HepG2 (cell line): ENCODE measurements at regions not wholly inside any gene's neighbourhood (a gene's known extent, or its start where the extent isn't known, plus 50 kb on each side); places are given as distances from the start of the nearest gene placed in this dataset.

Experiments
- ATAC-seq: fragments of 200-7000 bp; cut with Tn5 transposase; 3 replicates; pipeline ENCODE4 v1.9.1; 2020; ENCODE audit warnings: mild to moderate bottlenecking, moderate library complexity
- BruUV-seq: library from RNA; stranded (reverse); fragments of 400-500 nt; replicated peaks from 2 replicates; lab custom pipeline; 2021; lab: Mats Ljungman, UMichigan
- CTCF ChIA-PET: fragments of 300-600 bp; formaldehyde crosslinking; extraction: SDS; loops from one replicate; lab custom pipeline; 2021; ENCODE audit warnings: low total read pairs, inconsistent platforms, low intra/inter-chr PET ratio; lab: Yijun Ruan, JAX
- POLR2A ChIA-PET: fragments of 350-600 bp; sonication (Branson Sonifier 250); formaldehyde crosslinking; loops from one replicate; lab custom pipeline; 2020; ENCODE audit warnings: antibody characterized with exemption, inconsistent platforms; lab: Yijun Ruan, JAX
- DNase-seq: peaks from one replicate; pipeline ENCODE4 v3.0.0-alpha.2; 2015; ENCODE audit warnings: low spot score
- FAIRE-seq: peaks from 3 replicates; lab custom pipeline; 2011; peaks lifted over from hg19 to GRCh38; lab: Jason Lieb, UNC
- H2AFZ ChIP-seq: one replicate; pipeline ENCODE4 v1.6.1; 2011; ENCODE audit warnings: low read length, inconsistent platforms
- H3K27ac ChIP-seq: fragments of 300-600 bp; 3 replicates; pipeline ENCODE4 v1.8.0; 2011; ENCODE audit warnings: mixed run types, mild to moderate bottlenecking, mixed read lengths, low read length, inconsistent platforms; ENCODE audit not compliant: insufficient read depth; ENCODE audit errors: extremely low read length
- H3K27me3 ChIP-seq, 2 experiments: fragments of 200-600 bp in 1 of 2; 2 replicates in 1 of 2; 3 replicates in 1 of 2; pipeline versions ENCODE4 v1.6.0 to v1.8.0; 2011; ENCODE audit warnings: low read length in 2 of 2, mild to moderate bottlenecking in 2 of 2, moderate library complexity in 2 of 2, inconsistent platforms in 1 of 2; ENCODE audit not compliant: insufficient read depth in 2 of 2, control insufficient read depth in 1 of 2
- H3K36me3 ChIP-seq, 2 experiments: fragments of 200-600 bp in 1 of 2; replicated peaks in 1 of 2; 2 replicates in 1 of 2; 3 replicates in 1 of 2; pipeline versions ENCODE4 v1.5.1 to v1.8.0; 2011; ENCODE audit warnings: low read length in 2 of 2, inconsistent platforms in 1 of 2; ENCODE audit not compliant: insufficient read depth in 2 of 2, control insufficient read depth in 1 of 2
- H3K4me1 ChIP-seq: 2 replicates; pipeline ENCODE4 v1.5.1; 2012; ENCODE audit warnings: low read length, inconsistent platforms; ENCODE audit not compliant: insufficient read depth
- H3K4me2 ChIP-seq: 2 replicates; pipeline ENCODE4 v1.6.0; 2011; ENCODE audit warnings: low read depth, low read length, inconsistent platforms
- H3K4me3 ChIP-seq, 3 experiments: fragments of 200-600 bp in 1 of 3; sonication (generic), shearing (Covaris generic) in 1 of 3; replicated peaks in 1 of 3; 2 replicates each; pipeline ENCODE4 v1.5.1; 2011 to 2016; ENCODE audit warnings: low read length in 3 of 3, inconsistent platforms in 2 of 3, low read depth in 2 of 3, mild to moderate bottlenecking in 2 of 3, control low read depth in 1 of 3, mixed read lengths in 1 of 3; ENCODE audit not compliant: insufficient read depth in 1 of 3
- H3K79me2 ChIP-seq: one replicate; pipeline ENCODE4 v1.6.1; 2011; ENCODE audit warnings: low read length, inconsistent platforms; ENCODE audit not compliant: insufficient read depth
- H3K9ac ChIP-seq: 2 replicates; pipeline ENCODE4 v1.6.0; 2011; ENCODE audit warnings: mild to moderate bottlenecking, low read depth, low read length, inconsistent platforms; ENCODE audit not compliant: insufficient read depth
- H3K9me3 ChIP-seq: 2 replicates; pipeline ENCODE4 v1.5.1; 2012; ENCODE audit warnings: mild to moderate bottlenecking, low read length
- H4K20me1 ChIP-seq: 2 replicates; pipeline ENCODE4 v1.6.0; 2011; ENCODE audit warnings: inconsistent platforms, mild to moderate bottlenecking, low read length, moderate library complexity; ENCODE audit not compliant: insufficient read depth
- MAFK ChIP-seq, 2 experiments: IDR thresholded peaks in 1 of 2; conservative IDR thresholded peaks in 1 of 2; 2 replicates each; pipeline ENCODE4 v1.6.1; 2011; ENCODE audit warnings: improper control_type of control experiment in 2 of 2, low read length in 2 of 2
- WGBS: methylation state at CpG from one replicate; pipeline ENCODE4 v1.1.6; 2017; ENCODE audit warnings: low lambda C conversion rate; 5-methylcytosine and 5-hydroxymethylcytosine counted together
- in situ Hi-C: cut with HindIII; loops from 2 replicates; pipeline ENCODE4 v1.10.0; 2017; ENCODE audit warnings: low pct_unique_long_range_greater_than_20kb; ENCODE audit not compliant: extremely low pct_ligation_motif_present
- intact Hi-C: fragments of 100-400 bp; cut with micrococcal nuclease; formaldehyde crosslinking; loops from one replicate; pipeline ENCODE4 v1.10.0; 2022; ENCODE audit not compliant: unreplicated experiment
- TF ChIP-seq, protein P1 (sequence below): sonication (generic); formaldehyde crosslinking; IDR thresholded peaks from 2 replicates; pipeline ENCODE4 v1.4.0; 2020; ENCODE audit warnings: missing genetic modification reagents
- TF ChIP-seq, protein P2 (sequence below): sonication (generic); formaldehyde crosslinking; IDR thresholded peaks from 2 replicates; pipeline ENCODE4 v1.4.0; 2020; ENCODE audit warnings: missing genetic modification reagents
- TF ChIP-seq, protein P3 (sequence below): sonication (generic); formaldehyde crosslinking; IDR thresholded peaks from 2 replicates; pipeline ENCODE4 v1.4.0; 2020; ENCODE audit warnings: mild to moderate bottlenecking, missing genetic modification reagents
- TF ChIP-seq, protein P4 (sequence below): sonication (generic); formaldehyde crosslinking; IDR thresholded peaks from 2 replicates; pipeline ENCODE4 v1.5.1; 2020; ENCODE audit warnings: mild to moderate bottlenecking, missing genetic modification reagents, moderate library complexity

DNA sequence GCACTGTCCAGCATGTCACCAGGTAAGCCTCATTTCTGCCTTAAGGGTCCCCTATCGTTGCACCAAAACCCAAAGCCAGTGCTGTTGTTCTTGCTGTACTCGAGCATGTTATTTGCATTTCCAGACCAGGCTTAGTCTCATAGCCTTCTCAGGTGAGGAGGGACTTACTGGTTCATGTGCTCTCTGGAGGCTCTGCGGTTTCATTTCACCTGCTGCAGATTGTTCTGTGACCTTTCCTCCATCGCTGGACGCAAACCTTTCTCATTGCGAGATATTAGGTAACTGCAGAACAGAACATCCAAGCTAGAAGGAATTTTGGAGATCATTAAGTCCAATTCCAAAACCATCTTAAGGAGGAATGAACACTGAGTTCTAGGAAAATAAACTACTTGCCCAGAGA lies 187.3 kb upstream of the BCL6 start (continued):
- TF ChIP-seq, protein P1, sequence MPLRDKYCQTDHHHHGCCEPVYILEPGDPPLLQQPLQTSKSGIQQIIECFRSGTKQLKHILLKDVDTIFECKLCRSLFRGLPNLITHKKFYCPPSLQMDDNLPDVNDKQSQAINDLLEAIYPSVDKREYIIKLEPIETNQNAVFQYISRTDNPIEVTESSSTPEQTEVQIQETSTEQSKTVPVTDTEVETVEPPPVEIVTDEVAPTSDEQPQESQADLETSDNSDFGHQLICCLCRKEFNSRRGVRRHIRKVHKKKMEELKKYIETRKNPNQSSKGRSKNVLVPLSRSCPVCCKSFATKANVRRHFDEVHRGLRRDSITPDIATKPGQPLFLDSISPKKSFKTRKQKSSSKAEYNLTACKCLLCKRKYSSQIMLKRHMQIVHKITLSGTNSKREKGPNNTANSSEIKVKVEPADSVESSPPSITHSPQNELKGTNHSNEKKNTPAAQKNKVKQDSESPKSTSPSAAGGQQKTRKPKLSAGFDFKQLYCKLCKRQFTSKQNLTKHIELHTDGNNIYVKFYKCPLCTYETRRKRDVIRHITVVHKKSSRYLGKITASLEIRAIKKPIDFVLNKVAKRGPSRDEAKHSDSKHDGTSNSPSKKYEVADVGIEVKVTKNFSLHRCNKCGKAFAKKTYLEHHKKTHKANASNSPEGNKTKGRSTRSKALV (CRISPR knock-in tag), result no peak
- TF ChIP-seq, protein P2, sequence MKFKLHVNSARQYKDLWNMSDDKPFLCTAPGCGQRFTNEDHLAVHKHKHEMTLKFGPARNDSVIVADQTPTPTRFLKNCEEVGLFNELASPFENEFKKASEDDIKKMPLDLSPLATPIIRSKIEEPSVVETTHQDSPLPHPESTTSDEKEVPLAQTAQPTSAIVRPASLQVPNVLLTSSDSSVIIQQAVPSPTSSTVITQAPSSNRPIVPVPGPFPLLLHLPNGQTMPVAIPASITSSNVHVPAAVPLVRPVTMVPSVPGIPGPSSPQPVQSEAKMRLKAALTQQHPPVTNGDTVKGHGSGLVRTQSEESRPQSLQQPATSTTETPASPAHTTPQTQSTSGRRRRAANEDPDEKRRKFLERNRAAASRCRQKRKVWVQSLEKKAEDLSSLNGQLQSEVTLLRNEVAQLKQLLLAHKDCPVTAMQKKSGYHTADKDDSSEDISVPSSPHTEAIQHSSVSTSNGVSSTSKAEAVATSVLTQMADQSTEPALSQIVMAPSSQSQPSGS (CRISPR knock-in tag), result no peak
- TF ChIP-seq, all 625 proteins: peak for 0

DNA sequence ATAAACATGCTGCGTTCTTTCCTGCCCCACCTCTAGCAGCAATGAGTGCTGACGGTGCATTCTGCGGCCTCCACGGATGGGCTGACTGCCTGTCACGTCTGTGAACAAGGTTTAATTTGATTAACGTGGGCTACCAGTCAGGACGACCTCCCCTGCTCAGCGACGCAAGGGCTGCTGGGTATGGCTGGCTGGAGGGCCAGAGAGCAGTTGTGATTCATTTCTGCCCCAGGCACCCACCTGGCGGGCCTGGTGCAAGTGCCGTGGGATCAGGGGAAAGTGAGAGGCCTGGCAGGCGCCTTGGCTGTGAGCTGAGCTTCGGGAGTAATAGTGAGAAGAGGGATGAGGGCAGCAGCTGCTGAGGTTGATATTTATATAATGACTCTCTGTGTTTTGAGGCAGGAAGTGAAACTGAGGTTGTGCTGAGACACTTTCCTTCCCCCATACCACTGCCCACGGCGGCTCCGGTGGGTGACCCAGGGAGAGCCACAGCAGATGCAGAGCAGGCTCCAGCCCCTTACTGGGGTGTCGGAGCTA lies 190.4 kb upstream of the BCL6 start:
- POLR2A ChIA-PET, result no interaction called here
- no peak overlapping the region for H3K27ac ChIP-seq
- no peak overlapping the region for H3K4me3 ChIP-seq
- no peak overlapping the region for H2AFZ ChIP-seq
- no TSS peak for BruUV-seq
- CTCF ChIA-PET, result no interaction called here
- DNase-seq, result no peak
- no peaks in the 10 kb centered on the region for H4K20me1 ChIP-seq
- no peak overlapping the region for H3K9ac ChIP-seq
- no peaks in the 10 kb centered on the region for H3K36me3 ChIP-seq
- 85% methylated on average over 16 of the region's 17 CpGs for WGBS
- in situ Hi-C loops (no loop called here), intact Hi-C loops (no loop called here)
- no peaks in the 10 kb centered on the region for H3K79me2 ChIP-seq
- H3K4me2 ChIP-seq, result no peak overlapping the region
- H3K9me3 ChIP-seq, result no peaks in the 10 kb centered on the region
- no peak for FAIRE-seq
- peaks cover 0 to 1% of the 10 kb centered on the region in 2 experiments; a peak in 1 of 5 replicates for H3K27me3 ChIP-seq
- no peak for ATAC-seq
- peaks cover 27% of the 10 kb centered on the region for H3K4me1 ChIP-seq
- TF ChIP-seq MAFK (conservative IDR thresholded peaks at IDR 0.05 in 1 of 2, IDR thresholded peaks at IDR 0.05 in 1 of 2; ENCODE audit: low read length in 2 of 2), result peak in 1 of 2 experiments; percentile 64; a peak in 2 of 4 replicates
- TF ChIP-seq, protein P3, sequence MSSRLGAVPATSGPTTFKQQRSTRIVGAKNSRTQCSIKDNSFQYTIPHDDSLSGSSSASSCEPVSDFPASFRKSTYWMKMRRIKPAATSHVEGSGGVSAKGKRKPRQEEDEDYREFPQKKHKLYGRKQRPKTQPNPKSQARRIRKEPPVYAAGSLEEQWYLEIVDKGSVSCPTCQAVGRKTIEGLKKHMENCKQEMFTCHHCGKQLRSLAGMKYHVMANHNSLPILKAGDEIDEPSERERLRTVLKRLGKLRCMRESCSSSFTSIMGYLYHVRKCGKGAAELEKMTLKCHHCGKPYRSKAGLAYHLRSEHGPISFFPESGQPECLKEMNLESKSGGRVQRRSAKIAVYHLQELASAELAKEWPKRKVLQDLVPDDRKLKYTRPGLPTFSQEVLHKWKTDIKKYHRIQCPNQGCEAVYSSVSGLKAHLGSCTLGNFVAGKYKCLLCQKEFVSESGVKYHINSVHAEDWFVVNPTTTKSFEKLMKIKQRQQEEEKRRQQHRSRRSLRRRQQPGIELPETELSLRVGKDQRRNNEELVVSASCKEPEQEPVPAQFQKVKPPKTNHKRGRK, result no peak
- TF ChIP-seq, protein P4, sequence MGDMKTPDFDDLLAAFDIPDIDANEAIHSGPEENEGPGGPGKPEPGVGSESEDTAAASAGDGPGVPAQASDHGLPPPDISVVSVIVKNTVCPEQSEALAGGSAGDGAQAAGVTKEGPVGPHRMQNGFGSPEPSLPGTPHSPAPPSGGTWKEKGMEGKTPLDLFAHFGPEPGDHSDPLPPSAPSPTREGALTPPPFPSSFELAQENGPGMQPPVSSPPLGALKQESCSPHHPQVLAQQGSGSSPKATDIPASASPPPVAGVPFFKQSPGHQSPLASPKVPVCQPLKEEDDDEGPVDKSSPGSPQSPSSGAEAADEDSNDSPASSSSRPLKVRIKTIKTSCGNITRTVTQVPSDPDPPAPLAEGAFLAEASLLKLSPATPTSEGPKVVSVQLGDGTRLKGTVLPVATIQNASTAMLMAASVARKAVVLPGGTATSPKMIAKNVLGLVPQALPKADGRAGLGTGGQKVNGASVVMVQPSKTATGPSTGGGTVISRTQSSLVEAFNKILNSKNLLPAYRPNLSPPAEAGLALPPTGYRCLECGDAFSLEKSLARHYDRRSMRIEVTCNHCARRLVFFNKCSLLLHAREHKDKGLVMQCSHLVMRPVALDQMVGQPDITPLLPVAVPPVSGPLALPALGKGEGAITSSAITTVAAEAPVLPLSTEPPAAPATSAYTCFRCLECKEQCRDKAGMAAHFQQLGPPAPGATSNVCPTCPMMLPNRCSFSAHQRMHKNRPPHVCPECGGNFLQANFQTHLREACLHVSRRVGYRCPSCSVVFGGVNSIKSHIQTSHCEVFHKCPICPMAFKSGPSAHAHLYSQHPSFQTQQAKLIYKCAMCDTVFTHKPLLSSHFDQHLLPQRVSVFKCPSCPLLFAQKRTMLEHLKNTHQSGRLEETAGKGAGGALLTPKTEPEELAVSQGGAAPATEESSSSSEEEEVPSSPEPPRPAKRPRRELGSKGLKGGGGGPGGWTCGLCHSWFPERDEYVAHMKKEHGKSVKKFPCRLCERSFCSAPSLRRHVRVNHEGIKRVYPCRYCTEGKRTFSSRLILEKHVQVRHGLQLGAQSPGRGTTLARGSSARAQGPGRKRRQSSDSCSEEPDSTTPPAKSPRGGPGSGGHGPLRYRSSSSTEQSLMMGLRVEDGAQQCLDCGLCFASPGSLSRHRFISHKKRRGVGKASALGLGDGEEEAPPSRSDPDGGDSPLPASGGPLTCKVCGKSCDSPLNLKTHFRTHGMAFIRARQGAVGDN (CRISPR knock-in tag), result 0 out of 2 replicates have a peak, but pooled peaks have one; percentile 13
